ENCODE measurements at regions not wholly inside any gene's neighbourhood (a gene's known extent, or its start where the extent isn't known, plus 50 kb on each side); places are given as distances from the start of the nearest gene placed in this dataset.

DNA sequence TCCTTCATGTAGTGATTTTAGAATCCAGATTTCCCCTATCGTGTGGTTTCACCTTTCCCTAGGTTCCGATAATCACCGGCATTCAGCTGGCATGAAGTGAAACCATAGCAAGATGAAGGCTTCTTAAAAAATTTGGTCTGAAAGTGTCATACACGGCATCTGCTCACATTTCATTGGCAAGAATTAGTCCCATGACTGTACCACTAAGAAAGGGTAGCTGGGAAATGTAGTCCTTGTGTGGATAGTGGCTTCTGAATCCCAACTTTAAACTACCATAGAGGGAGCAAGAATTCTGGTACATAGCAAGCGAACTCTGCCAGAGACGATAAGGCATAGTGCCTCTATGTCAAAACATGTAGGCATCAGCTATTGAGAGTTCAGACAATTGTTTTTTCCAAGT is 360.1 kb upstream of the TBX3 start:
- TF ChIP-seq TAF1 (IDR thresholded peaks at IDR 0.05; ENCODE audit: borderline replicate concordance, low read depth, low read length) = no peak
- TF ChIP-seq REST (IDR thresholded peaks at IDR 0.05; ENCODE audit: low read depth, low read length) = no peak
- TF ChIP-seq CTCF (IDR thresholded peaks at IDR 0.05) = no peak
- no peak for TF ChIP-seq GABPA (IDR thresholded peaks at IDR 0.05; ENCODE audit: low read depth)
- TF ChIP-seq MXI1 (IDR thresholded peaks at IDR 0.05; ENCODE audit: low read depth, low read length) = no peak
- TF ChIP-seq MAX (IDR thresholded peaks at IDR 0.05; ENCODE audit: low read depth) = no peak
- no peak for TF ChIP-seq FOSL2 (IDR thresholded peaks at IDR 0.05; ENCODE audit: borderline replicate concordance, low read depth)
- TF ChIP-seq YY1 (IDR thresholded peaks at IDR 0.05; ENCODE audit: low read depth) = no peak
- TF ChIP-seq EZH2phosphoT487 (IDR thresholded peaks at IDR 0.05; ENCODE audit: borderline replicate concordance, low read depth) = no peak
- no peak for TF ChIP-seq NFIC (IDR thresholded peaks at IDR 0.05; ENCODE audit: borderline replicate concordance)
- TF ChIP-seq TCF12 (IDR thresholded peaks at IDR 0.05) = no peak
- no peak for TF ChIP-seq CHD2 (IDR thresholded peaks at IDR 0.05; ENCODE audit: low read length, partially characterized antibody)
- TF ChIP-seq, protein P1, sequence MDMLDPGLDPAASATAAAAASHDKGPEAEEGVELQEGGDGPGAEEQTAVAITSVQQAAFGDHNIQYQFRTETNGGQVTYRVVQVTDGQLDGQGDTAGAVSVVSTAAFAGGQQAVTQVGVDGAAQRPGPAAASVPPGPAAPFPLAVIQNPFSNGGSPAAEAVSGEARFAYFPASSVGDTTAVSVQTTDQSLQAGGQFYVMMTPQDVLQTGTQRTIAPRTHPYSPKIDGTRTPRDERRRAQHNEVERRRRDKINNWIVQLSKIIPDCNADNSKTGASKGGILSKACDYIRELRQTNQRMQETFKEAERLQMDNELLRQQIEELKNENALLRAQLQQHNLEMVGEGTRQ (IDR thresholded peaks at IDR 0.05; ENCODE audit: borderline replicate concordance, low read depth, low read length) = no peak
- TF ChIP-seq SIN3A (IDR thresholded peaks at IDR 0.05; ENCODE audit: borderline replicate concordance, low read depth, low read length) = no peak

Data from SK-N-SH (cell line).